NK-92 treated with Interleukin-12 subunit alpha and Interleukin-12 subunit beta, amount 100 ng/mL, for 24 hours (cell line): ENCODE measurements at regions not wholly inside any gene's neighbourhood (a gene's known extent, or its start where the extent isn't known, plus 50 kb on each side); places are given as distances from the start of the nearest gene placed in this dataset.
"Not testable (repeated sequence)": the region's sequence is repeated elsewhere in the genome, so short reads cannot be mapped to it uniquely, and the experiment has no call there.

Source experiments
- DNase-seq: peaks from one replicate; lab custom pipeline; 2025; lab: John Stamatoyannopoulos, UW

DNA sequence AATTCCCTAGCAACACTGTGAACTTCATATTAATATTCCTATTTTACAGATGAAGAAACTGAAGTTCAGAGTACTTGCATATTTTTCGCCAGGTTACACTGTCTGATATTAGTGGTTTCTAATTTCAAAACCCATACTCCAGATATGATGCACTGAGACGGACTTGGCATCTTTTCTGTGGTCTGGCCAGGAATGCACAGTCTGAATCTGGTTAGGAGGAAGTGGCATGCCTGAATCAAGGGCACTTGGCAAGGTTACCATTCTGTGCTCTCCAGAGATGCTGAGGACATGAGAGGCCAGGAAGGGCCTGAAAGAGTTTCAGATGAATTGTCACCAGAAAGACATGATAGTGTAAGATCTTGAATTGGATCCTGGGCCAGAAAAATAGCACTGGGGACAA lies 150.1 kb downstream of the HAO1 start:
- no peak for DNase-seq

GRCh38 chr20:7792150-7792869 lies 147.9 kb downstream of the HAO1 start:
- no peak for DNase-seq

GRCh38 chr20:7798176-7798575 lies 142.1 kb downstream of the HAO1 start:
- no peak for DNase-seq

DNA sequence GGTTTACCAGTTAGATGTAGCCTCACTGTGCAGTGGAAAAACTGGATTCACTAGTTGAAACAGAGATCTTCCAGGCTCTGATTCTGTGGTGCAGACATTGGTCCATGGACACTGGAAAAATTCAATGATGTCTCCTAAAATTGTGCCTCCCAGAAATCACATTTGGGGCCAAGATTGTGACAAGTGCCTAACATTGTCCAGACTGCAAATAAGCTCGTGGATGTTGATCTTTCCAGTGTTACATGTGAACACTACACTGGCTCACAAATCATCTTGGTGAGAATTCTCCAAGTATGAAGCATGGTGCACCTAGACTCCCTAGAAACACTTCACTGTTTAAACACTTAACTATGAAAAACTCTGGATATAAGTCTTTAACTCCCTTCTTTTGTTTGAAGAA lies 140.4 kb downstream of the HAO1 start:
- no peak for DNase-seq

GRCh38 chr20:7803411-7804151 lies 136.7 kb downstream of the HAO1 start:
- not testable (repeated sequence) for DNase-seq

DNA sequence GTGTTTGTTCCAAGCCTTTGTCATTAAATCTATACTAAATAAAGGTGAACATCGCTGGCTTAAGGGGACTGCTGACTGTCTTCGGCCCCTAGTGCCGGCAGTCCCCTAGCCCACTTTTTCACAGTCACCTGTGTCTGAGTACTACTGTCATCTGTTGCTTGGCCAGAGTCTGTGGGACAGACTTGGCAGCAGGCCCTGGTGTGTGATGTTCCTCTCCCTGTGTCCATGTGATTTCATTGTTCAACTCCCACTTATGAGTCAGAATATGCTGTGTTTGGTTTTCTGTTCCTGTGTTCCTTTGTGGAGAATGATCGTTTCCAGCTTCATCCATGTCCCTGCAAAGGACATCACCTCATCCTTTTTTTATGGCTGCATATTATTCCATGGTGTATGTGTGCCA lies 133.4 kb downstream of the HAO1 start:
- DNase-seq, result no peak

DNA sequence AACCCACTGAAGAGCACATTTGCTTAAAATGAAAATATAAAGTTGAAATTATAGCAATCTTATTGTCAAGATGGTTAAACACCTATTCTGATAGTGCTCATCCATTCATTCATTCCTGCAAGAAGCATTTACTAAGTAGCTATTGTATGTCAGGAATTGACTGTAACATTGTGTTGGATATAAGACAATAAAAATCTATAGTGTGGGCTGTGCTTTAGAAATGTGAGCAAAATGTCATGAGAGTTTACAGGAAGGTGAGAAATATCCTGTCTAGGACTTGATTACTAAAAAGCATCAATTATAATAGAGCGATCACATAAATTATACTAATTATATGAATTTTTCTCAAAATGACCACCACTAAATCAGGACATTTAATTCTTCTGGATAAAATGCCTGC lies 123.0 kb downstream of the HAO1 start:
- no peak for DNase-seq

GRCh38 chr20:7818477-7818876 lies 121.8 kb downstream of the HAO1 start:
- DNase-seq, result no peak

- no peak for DNase-seq
Measured at GRCh38 chr20:7820897-7821296, 119.4 kb downstream of the HAO1 start.

GRCh38 chr20:7822772-7823171 lies 117.5 kb downstream of the HAO1 start:
- DNase-seq, result no peak

DNA sequence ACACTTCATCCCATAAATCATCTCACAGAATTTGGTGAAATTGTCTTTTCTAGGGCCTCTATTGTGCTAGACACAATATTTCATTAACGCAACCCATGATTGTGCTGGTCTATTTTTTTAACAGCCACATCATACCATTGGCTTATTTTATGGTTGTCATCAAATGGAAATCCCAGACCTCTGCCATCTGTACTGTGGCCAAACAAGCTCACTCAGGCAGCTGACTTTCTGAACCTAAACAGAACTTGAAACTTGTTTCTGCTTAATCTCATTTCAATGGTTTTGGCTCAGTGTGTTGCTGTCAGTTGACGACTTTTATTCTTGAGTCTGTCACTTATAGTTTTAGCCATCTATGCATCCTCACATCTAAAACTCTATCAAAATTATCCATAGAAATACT lies 111.8 kb downstream of the HAO1 start:
- DNase-seq, result no peak

GRCh38 chr20:7829031-7829430 lies 111.2 kb downstream of the HAO1 start:
- DNase-seq, result no peak

- no peak for DNase-seq
Measured at GRCh38 chr20:7829776-7830175, 110.5 kb downstream of the HAO1 start.
